ENCODE measurements at regions not wholly inside any gene's neighbourhood (a gene's known extent, or its start where the extent isn't known, plus 50 kb on each side); places are given as distances from the start of the nearest gene placed in this dataset.

DNA sequence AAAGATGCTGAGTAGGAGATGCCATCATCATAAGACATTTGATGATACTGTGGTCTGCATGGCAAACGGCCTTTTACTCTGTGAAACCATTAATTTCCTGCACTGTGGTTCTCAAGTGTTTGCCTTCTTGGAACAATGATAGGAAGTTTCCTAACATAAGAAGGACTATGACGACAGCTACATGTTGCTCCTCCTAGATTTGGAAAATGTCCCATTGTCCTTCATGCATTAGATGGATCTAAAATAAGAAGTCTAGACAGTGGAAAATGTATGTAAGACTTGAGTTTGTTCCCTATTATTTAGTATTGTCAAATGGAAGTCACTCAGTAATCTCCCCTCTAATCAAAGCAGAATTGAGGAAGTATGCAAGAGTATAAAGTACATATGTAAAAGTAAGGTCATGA, 98.5 kb upstream of the TMEM170B start:
- Histone ChIP-seq H3K9ac (ENCODE audit: low read length) (no peak overlapping the region), H4K20me1 (ENCODE audit: low read depth, low read length) (no peaks in the 10 kb centered on the region), H3K27me3 (ENCODE audit: low read length) (no peaks in the 10 kb centered on the region), H3K36me3 (ENCODE audit: low read length) (no peaks in the 10 kb centered on the region), H3K9me3 (ENCODE audit: insufficient read depth, low read length) (no peaks in the 10 kb centered on the region), H3F3A (ENCODE audit: insufficient read depth) (no peaks in the 10 kb centered on the region), H3K4me3 (ENCODE audit: insufficient read depth, low read length, poor library complexity, severe bottlenecking) (no peak overlapping the region), H3K4me2 (ENCODE audit: low read depth, low read length, poor library complexity, severe bottlenecking) (no peak overlapping the region), H3K9me2 (replicated peaks; ENCODE audit: insufficient read depth, low read length) (no peaks in the 10 kb centered on the region), H2AFZ (ENCODE audit: low read depth, low read length, severe bottlenecking) (peak overlapping the region; percentile 17), H3K79me2 (ENCODE audit: insufficient read depth, low read length) (no peaks in the 10 kb centered on the region), H3K27ac (ENCODE audit: low read depth, low read length) (no peak overlapping the region)
- TF ChIP-seq, protein P1, sequence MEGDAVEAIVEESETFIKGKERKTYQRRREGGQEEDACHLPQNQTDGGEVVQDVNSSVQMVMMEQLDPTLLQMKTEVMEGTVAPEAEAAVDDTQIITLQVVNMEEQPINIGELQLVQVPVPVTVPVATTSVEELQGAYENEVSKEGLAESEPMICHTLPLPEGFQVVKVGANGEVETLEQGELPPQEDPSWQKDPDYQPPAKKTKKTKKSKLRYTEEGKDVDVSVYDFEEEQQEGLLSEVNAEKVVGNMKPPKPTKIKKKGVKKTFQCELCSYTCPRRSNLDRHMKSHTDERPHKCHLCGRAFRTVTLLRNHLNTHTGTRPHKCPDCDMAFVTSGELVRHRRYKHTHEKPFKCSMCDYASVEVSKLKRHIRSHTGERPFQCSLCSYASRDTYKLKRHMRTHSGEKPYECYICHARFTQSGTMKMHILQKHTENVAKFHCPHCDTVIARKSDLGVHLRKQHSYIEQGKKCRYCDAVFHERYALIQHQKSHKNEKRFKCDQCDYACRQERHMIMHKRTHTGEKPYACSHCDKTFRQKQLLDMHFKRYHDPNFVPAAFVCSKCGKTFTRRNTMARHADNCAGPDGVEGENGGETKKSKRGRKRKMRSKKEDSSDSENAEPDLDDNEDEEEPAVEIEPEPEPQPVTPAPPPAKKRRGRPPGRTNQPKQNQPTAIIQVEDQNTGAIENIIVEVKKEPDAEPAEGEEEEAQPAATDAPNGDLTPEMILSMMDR (IDR thresholded peaks at IDR 0.05; ENCODE audit: insufficient read depth, low read length, poor library complexity, severe bottlenecking): no peak
- TF ChIP-seq EZH2phosphoT487 (conservative IDR thresholded peaks at IDR 0.05; ENCODE audit: low read length): no peak

DNA sequence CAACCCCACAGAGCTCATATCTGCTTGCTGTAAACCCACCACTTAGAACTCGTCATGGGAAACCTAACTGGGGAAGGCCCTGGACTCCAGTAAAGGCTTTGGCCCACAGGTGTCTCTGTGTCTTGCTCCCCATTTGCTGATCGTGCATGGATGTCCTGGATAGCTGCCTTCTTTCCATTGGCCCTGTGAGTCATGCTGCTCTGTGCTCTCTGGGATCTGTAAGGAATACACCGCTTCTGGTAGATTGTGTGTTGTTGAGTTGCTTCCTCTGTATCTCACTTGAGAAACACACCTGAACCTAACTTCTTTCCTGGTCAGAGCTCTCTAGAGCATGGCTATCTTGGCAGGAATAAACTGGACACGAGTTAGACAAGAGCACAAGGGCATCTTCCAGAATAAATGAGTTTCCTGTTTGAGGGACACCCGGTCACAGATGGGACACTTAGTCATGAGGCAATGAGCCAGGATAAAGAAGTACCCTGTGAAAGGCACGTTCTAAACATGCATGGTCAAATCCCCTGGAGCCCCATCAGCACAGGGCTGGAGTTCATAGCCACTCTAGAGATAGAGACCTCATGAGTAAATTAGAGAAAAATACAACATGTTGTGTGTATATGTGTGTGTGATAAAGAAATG, 99.6 kb upstream of the TMEM170B start:
- no peaks in the 10 kb centered on the region for H3F3A ChIP-seq (ENCODE audit: insufficient read depth)
- TF ChIP-seq EZH2phosphoT487 (conservative IDR thresholded peaks at IDR 0.05; ENCODE audit: low read length): no peak
- TF ChIP-seq, protein P1 (IDR thresholded peaks at IDR 0.05; ENCODE audit: insufficient read depth, low read length, poor library complexity, severe bottlenecking): no peak
- no peak overlapping the region for H2AFZ ChIP-seq (ENCODE audit: low read depth, low read length, severe bottlenecking)
- H4K20me1 ChIP-seq (ENCODE audit: low read depth, low read length): no peaks in the 10 kb centered on the region
- no peaks in the 10 kb centered on the region for H3K36me3 ChIP-seq (ENCODE audit: low read length)
- H3K4me3 ChIP-seq (ENCODE audit: insufficient read depth, low read length, poor library complexity, severe bottlenecking): no peak overlapping the region
- H3K27me3 ChIP-seq (ENCODE audit: low read length): no peaks in the 10 kb centered on the region
- H3K4me2 ChIP-seq (ENCODE audit: low read depth, low read length, poor library complexity, severe bottlenecking): no peak overlapping the region
- H3K9ac ChIP-seq (ENCODE audit: low read length): no peak overlapping the region
- no peaks in the 10 kb centered on the region for H3K9me2 ChIP-seq (replicated peaks; ENCODE audit: insufficient read depth, low read length)
- no peaks in the 10 kb centered on the region for H3K79me2 ChIP-seq (ENCODE audit: insufficient read depth, low read length)
- no peaks in the 10 kb centered on the region for H3K9me3 ChIP-seq (ENCODE audit: insufficient read depth, low read length)
- no peak overlapping the region for H3K27ac ChIP-seq (ENCODE audit: low read depth, low read length)

DNA sequence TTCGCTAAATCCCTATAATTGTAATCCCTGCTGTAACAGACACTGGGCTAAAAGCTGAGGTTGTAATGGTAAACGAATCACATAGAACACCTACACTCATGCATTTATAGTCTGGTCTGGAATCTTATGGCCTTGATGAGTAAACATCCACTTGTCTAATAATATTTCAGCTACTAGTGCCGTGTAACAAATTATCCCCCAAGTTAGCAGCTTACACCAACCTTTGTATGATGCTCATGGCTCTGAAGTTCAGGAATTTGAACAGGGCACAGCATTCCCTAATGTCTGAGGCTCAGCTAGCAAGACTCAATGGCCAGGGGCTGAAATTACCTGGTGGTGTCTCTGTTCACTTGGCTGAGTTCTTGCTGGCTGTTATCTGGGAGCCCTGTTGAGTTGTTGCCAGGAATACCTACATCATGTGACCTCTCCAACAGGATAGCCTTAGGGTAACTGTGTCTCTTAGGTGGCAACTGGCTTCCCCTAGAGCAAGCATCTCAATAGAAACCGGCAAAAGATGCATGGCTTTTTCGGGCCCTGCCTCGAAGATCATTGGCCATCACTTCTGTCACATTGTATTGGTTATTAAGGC, 100.9 kb upstream of the TMEM170B start:
- Histone ChIP-seq H3K9ac (ENCODE audit: low read length) (no peak overlapping the region), H3K79me2 (ENCODE audit: insufficient read depth, low read length) (no peaks in the 10 kb centered on the region), H3K27me3 (ENCODE audit: low read length) (no peaks in the 10 kb centered on the region), H4K20me1 (ENCODE audit: low read depth, low read length) (no peaks in the 10 kb centered on the region), H3K4me2 (ENCODE audit: low read depth, low read length, poor library complexity, severe bottlenecking) (no peak overlapping the region), H3K36me3 (ENCODE audit: low read length) (no peaks in the 10 kb centered on the region), H3F3A (ENCODE audit: insufficient read depth) (no peaks in the 10 kb centered on the region), H3K27ac (ENCODE audit: low read depth, low read length) (no peak overlapping the region), H3K4me3 (ENCODE audit: insufficient read depth, low read length, poor library complexity, severe bottlenecking) (no peak overlapping the region), H3K9me3 (ENCODE audit: insufficient read depth, low read length) (no peaks in the 10 kb centered on the region), H3K9me2 (replicated peaks; ENCODE audit: insufficient read depth, low read length) (no peaks in the 10 kb centered on the region), H2AFZ (ENCODE audit: low read depth, low read length, severe bottlenecking) (no peak overlapping the region)
- TF ChIP-seq, protein P1 (IDR thresholded peaks at IDR 0.05; ENCODE audit: insufficient read depth, low read length, poor library complexity, severe bottlenecking): no peak
- no peak for TF ChIP-seq EZH2phosphoT487 (conservative IDR thresholded peaks at IDR 0.05; ENCODE audit: low read length)

All from SU-DHL-6 (cell line).